GDM1 (cell line): ENCODE measurements at regions not wholly inside any gene's neighbourhood (a gene's known extent, or its start where the extent isn't known, plus 50 kb on each side); places are given as distances from the start of the nearest gene placed in this dataset.
"Not testable (repeated sequence)": the region's sequence is repeated elsewhere in the genome, so short reads cannot be mapped to it uniquely, and the experiment has no call there.

Experiments used
- DNase-seq: peaks from one replicate; lab custom pipeline; 2025; lab: John Stamatoyannopoulos, UW

DNA sequence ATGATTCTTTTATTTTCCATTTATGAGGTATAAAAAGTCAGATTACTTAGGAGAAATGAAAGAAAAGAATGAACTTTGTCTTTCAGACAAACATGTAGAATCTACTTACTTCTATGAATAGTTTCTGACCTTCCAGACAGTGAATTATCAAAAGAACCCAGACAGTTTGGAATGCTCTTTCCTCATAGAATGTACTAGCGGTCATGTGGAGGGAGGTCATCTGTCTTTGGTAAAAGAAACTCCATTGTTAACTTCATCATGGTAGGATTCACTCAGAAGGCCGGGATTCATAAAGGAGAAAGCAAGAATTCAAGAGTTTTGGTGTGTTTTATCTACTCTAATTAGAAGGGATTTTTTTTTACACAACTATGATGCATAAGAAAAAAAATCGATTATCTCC is 144.8 kb upstream of the ZNF804B start:
- no peak for DNase-seq

DNA sequence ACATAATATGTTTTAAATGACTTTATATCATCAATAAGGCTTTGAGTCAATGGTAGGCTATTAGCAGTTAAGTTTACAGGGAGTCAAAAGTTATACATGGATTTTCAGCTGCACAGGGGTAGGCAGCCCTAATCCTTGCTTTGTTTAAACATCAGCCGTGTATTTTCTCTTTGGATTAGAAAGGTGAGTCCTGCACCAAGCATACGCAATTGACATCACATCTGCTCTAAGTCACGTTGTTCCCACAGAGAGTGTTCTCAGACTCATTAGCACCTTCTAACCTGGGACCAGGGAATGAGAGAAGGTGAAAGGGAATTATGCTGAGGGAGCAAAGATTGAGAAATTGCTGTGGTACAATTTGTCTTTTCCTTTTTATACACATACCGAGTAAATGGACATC is 148.6 kb upstream of the ZNF804B start:
- no peak for DNase-seq

DNA sequence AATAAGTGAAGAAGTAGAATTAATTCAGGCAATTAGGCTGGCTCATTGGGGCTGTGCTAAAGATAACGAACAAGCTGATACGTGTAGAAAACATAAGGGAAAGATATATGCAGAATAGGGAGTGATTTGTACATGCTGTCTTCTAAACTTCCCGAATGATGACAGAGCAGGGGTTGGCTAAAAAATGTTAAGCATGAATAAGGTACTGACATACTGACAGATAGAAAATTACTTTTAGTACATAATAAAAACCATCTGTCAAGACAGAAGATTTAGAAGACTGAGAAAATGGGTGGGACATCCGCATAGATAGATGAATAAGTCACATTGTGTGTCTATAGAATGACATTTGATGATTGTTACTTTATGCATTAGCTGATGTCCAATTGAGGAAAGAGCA is 158.8 kb upstream of the ZNF804B start:
- DNase-seq: no peak

DNA sequence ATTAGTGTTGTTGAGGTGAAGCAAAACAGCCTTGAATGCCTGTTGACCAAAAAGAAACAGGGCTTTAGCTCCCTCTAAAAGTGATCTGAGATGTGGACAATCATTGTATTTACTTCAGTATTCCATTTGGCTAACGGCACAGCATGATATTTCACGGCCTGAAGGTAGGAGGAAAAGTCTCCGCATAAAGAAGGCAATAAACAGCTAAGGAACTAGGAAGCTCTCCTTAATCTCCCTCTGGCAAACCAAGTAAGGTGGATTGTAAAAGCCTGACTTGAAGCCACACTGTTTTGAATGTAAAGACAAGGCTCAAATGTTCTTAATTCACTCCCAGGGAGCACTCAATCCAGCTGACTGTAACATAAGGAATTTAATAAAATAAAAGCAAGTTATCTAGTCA is 160.0 kb upstream of the ZNF804B start:
- no peak for DNase-seq

DNA sequence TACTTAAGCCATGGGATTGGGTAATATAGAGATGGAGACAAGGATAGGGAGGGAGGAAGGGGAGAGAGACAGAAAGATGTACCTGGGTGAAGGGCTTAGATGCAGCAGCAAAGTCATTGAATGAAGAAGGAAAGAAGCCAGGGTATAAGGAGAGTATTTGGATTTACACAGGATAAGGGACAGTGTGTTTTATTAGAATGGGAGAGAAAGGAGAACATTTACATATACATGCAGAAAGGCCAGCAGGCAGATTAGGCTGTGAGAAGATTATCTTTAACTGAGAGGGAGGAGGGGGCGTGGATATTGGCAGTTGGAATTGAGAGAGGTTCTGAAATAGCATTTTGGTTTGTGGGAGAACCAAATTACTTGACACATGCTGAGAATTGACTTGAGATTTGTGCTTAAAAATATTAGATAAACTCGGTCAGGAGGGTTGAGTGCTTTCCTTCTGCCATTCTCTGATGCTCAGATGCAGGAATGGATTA is 161.5 kb upstream of the ZNF804B start:
- no peak for DNase-seq

DNA sequence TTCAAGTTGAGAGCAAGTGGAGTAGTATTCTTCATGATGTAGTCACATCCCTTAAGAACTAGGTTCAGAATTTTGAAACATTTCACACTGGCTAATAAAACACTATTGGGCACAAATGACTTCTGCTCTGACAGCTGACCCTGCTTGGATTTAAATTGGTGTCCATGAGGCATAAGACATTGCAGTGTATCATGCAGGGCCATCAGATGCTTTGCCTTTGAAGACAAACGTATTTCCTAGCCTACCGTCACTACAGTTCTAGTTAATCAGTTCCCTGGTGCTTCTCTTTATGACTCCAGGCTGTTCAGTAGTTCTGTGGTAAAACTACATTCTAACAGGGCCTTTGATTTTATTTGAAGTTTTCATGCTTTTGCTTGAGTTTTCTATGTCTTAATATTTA is 168.5 kb upstream of the ZNF804B start:
- no peak for DNase-seq

DNA sequence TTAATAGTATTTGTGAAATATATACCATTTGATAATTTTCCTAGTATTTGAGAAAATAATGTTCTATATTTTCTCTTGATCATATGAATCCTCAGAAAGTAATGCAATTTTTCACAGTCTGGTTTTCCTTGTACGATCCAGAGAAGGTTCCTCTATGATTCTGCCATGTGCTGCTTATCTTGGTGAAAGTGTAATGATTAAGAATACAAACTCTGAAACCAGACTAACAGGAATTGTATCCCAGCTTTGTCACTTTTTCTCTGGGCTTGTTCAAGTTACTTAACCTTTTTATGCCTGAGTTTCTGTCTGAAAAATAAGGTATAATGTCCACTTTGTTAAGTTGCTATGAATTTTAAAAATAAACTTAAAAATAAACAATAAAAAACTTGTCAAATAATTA is 169.6 kb upstream of the ZNF804B start:
- DNase-seq: no peak

DNA sequence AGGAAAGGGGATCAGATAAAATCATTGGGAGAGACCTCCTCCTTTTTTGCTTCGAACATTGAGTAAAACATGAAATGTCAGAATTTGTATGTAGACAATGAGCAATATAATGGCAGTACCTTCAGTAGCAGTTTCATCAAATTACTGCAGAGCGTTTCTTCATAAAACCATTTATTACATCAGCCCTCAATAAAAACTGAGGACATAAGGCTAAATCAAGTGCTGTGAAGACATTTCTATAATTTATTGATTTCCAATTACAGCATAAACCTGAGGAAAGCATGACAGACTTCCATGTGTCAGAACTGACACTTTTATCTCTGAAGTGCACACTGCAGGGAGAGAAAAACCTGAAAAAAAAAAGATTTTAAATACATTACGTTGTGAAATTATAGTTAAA is 172.6 kb upstream of the ZNF804B start:
- no peak for DNase-seq

DNA sequence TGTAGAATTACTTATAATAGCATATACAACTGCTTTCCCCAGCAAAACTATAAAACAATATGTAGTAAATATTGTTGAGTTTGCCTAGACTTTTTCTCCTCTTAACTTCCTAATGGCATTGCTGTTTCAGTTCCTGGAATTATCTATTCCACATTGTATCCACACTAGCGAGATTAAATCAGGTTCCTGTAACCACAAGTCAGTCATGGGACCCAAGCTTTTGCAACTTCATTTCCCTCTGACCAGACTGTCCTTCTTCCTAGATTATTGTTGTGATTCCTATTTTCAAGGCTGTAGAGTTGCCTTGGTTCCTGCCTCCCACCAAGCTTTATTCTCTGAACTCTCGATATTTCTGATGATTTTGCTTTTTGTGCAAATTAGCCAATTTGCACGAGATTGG is 173.3 kb upstream of the ZNF804B start:
- no peak for DNase-seq

DNA sequence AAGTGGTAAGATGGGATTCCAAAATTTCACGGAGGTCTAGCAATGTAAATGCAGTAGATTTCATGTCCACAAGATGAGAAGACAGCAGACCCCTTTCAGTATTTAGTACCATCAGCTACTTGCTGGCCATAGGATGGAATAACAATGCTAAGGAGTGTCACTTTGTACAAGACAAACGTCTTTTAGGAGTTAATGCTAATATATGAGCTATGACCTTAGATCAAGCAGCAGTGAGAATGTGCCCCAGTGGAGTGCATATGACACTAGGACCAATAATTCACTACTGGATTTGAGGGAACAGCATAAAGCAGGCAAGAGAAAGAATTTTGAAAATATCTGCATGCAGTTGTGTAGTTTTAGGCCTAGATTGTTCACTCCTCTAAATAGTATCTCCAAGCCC is 182.8 kb upstream of the ZNF804B start:
- no peak for DNase-seq

DNA sequence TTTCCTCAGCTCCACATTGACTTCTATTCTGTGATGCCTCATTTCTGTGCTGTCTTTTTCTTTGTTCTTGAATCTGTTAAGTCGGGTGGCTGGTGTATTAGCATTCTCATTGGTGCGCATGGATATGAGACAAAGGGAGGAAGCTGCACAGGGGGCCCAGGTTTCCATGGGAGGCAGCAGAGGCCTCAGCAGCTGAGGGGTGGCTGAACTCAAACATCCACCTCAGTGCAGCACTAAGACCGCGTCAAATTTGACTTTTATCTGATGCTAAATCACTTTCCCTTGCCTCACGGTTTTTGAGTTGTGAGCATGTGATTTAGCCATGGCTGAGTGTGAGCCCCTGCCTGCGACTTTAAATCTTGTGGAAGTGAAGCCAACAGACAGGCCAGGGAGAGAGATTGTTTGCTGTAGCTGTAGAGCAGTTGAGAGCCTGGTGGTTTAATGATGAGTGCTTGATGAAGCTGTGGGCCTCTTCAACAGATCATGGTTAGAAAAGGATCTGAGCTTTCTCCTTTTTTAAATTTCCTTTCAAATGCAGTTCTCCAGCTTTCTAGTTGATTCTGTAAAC is 193.3 kb upstream of the ZNF804B start:
- DNase-seq: no peak

DNA sequence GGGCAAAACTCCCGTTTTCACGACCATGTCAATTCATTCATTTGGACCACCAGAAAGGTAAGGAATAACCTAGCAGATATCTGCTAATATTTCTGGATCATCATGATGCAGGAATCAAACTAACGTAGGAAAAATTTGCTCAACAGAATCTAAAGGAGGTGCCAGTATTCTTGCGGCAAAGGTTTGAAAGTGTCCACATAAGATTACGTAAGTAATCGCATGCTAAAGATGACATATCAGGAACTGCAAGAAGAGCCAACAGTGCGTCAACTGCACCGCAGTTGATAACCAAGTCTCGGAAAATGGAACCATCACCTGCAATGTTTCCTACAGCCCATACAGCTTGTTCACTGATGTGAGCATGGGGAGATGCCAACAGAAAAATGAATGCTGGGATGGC is 194.1 kb upstream of the ZNF804B start:
- DNase-seq: no peak

DNA sequence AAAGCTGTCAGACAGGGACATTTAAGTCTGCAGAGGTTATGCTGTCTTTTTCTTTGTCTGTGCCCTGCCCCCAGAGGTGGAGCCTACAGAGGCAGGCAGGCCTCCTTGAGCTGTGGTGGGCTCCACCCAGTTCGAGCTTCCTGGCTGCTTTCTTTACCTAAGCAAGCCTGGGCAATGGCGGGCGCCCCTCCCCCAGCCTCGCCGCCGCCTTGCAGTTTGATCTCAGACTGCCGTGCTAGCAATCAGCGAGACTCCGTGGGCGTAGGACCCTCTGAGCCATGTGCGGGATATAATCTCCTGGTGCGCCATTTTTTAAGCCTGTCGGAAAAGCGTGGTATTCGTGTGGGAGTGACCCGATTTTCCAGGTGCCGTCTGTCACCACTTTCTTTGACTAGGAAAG is 203.1 kb upstream of the ZNF804B start:
- DNase-seq: not testable (repeated sequence)

DNA sequence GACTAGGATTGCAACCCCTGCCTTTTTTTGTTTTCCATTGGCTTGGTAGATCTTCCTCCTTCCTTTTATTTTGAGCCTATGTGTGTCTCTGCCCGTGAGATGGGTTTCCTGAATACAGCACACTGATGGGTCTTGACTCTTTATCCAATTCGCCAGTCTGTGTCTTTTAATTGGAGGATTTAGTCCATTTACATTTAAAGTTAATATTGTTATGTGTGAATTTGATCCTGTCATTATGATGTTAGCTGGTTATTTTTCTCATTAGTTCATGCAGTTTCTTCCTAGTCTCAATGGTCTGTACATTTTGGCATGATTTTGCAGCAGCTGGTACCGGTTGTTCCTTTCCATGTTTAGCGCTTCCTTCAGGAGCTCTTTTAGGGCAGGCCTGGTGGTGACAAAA is 204.7 kb upstream of the ZNF804B start:
- DNase-seq: not testable (repeated sequence)

DNA sequence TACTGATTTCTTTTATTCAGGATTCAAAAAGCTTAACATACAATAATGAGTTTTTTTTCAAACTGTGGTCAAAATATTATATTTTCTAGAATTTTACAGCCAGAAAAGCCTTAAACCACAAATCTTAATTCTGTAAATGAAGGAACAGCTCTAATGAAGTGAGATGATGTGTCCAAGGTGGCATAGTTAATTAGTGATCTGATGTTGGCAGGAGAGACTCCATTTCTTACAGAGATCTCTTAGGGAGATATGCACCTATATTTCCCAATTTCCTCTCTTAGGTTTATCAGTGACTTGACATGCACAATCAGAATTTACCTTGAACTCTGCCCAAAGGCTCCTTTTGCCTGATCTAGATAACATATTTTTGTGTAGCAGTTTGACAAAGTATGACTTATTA is 211.1 kb upstream of the ZNF804B start:
- no peak for DNase-seq

DNA sequence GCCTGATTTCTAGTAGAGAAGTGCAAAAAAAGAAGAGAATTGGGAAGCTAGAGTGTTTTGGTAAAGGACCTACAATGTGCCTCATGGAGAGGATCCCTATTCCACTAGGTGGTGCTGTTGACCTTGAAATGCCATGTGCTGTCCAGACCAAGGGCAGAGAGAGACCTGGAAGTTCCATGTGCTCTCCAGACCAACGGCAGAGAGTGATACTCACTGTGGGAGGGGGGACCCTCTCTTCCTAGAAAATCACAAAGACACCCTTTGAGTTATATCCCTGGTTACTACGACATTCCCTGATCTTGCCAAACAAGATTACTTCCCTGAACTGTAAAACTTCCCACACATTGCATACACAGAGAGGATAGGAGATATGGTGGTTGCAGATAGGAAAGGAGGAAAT is 212.7 kb upstream of the ZNF804B start:
- DNase-seq: peak; percentile 27

DNA sequence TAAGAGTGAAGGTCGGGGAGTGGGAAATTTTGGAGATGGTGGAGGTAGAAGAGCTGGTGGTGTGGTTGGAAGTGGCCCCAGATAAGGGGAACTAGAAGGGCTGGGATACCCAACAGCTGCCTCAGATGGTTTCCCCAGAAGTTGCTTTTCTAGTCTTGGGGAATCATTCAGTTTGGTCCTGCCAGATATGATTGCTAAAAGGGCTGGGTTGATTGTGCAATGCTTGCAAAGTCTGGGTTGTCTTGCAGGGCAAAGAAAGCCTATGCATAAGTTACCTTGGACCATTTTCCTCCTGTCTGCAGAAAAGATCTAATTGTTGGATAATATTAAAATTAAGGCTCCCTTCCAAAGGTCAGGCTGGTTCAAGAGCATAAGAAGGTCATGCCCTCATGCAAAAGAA is 213.8 kb upstream of the ZNF804B start:
- DNase-seq: no peak

DNA sequence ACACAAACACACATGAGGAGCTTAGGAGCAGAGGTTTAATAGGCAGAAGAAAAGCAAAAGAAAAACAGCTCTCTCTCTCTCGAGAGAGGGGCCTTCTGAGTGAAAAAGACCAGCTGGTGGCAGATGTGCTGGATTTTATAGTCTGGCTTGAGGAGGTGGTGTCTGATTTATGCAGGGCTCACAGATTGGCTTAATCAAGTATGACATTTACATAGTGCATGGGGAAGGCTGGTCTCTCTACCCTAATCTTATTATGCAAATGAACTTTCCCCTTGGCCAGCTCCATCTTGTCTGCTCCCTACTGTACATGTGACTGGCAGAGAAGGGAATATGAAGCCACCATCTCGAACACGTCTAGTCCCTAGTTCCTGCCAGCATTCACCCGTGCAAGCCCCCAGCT is 219.5 kb upstream of the ZNF804B start:
- no peak for DNase-seq

DNA sequence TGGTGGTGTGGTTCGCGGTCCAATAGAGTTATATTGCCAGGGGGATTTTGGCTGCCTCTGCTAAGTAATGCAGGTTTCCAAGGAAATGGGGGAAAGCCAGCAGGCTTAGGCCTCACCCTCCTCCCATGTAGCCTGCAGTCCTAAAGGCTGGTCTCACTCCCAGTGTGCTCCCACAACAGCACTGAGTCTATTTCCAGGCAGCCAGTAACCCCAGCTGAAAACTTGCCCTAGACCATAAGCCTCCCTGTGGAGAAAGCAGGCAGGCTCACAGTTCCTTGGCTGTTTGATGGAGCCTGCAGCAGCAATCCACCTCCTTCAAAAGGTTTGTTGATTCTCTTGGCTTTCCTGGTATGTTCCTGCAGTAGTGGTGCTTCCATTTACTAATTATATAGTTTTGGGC is 220.0 kb upstream of the ZNF804B start:
- DNase-seq: no peak

DNA sequence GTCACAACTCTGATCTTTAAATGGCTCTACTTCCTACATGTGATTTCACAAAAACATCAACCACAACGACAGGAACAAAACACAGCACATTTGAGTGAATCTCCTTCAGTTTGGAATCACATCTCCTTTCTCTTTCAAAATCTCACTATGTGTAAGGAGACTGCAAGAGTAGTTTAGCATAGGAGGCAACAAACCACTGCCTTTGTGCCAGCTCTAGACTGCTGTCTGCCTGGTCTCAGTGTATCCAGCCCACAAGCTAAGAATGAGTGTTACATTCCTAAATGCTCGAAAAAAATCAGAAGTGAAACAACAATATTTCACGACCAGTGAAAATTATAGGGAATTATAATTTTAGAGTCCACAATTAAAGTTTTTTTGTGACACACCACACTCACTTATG is 217.0 kb upstream of the STEAP4 start:
- DNase-seq: no peak

DNA sequence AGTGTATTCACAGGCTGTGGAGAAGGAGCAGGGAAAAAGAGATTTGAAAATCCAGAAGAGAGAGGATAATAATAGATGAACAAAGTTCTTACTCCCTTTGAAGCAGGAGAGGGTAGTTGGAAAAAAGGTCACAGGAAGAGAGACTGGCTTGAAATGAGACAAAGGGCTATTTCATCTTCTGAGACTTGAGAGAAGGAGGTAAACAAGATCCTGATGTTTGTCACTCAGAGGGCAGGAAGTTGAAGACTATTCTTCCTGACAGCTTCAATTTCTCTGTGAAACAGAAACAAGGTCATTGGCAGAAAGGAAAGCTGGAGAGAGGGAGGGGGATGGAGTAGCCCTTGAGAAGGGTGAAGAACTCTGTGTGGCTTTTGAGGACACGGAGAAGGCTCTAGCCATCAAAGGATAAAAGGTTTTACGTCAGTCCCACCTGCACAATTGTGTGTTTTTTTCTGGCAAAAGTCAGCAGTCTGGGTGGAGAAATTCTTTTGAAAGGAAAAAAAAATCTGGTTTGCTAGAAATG is 216.1 kb upstream of the STEAP4 start:
- DNase-seq: no peak

DNA sequence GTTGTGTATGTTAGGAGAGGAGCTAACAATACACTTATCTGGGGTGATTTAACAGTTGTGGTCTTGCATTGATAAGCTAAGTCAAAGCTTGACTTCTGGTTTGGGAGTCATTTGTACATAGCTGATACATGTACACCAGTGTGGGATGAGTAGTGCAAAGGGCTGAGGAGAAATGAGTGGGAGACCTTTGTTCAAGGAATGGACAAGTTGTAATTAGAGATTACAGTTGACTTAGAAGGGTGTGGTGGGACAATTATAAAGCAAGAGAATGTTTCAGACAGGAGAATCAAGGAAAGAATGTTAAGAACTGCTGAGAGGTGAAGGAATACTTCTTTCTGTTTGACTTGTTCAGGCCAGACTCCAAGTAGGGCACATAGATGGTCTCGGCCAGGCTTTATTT is 209.7 kb upstream of the STEAP4 start:
- no peak for DNase-seq

DNA sequence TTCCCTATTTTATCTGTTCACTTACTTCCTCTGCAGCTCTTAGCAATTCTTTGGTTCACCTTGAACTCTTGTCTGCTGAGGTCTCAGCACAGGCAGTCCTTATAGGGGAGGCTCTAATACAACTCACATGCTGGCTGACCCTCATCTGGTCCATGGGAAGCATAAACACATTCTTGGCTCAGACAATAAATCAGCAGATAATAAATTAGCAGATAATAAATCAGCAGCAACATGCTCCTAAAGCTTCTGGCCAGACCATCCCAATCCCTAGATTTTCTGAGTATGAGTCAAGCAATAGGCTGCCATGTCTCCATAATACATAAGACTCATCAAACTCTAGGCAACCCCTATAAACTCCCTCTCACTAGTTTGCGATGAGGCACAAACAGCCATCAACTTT is 208.6 kb upstream of the STEAP4 start:
- DNase-seq: no peak

DNA sequence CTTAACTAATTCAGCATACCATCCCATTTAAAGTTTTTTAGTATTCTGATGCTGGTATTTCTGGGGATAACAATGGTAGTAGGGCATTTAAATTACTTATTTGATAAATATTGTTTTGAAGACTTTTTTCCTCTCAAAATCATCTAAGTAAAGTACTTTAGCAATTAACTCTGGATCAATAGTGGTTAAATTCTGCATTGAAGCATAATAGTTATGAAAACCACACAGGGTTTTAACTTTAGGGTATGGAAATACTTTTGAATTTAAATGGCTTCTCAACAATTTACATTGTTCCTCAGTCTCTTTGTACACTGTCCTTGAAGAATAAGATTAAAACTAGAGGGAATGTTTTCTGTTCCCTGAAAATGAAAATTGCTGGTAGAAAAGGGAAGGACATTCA is 202.6 kb upstream of the STEAP4 start:
- DNase-seq: no peak

DNA sequence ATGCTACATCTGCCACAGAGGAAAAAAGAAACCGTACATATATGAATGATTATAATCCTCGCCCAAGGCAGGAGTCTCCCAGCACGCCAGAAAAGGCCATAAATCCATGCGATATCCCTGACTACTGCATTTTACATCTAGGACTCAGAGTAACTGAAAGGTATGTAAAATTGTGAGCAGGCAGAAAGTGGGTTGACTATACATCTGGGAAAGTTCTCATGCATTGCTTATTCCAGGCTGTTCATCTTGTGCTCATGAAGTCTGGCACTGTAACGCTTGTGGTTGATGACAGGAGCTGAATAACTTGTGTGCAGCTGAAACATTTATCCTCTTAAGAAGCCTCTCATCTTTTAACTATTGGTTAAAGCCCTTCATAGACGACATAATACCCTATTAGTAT is 193.4 kb upstream of the STEAP4 start:
- DNase-seq: no peak
